ENCODE measurements at regions not wholly inside any gene's neighbourhood (a gene's known extent, or its start where the extent isn't known, plus 50 kb on each side); places are given as distances from the start of the nearest gene placed in this dataset.

DNA sequence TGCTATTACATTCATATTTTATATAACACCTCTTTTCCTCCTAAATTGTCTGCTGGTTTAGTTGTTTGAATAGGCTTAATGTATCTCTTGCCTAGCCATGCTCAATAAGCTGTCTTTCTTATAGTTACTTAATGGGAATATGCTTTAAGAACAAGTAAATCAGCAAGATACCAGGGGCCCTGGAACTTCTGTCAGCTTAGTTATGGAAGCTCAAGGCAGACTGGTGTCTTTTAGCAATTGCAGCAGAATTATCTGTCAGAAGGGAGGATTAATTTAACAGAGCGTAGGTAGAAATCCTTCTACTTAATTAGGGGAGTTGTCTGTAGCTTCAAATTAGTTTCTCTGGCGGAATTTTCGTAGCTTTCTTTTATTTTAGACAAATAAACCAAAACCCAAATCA, 94.9 kb downstream of the C11orf91 start:
- Histone ChIP-seq H3K27me3 (ENCODE audit: control insufficient read depth in 2 of 2, insufficient read depth in 2 of 2, low read length in 2 of 2) (peaks cover 0 to 4% of the 10 kb centered on the region in 2 donors), H3K4me1 (ENCODE audit: control insufficient read depth in 1 of 2, insufficient read depth in 2 of 2, low read length in 2 of 2) (no peaks in the 10 kb centered on the region), H3K4me2 (replicated peaks; ENCODE audit: extremely low read depth, low read length, poor library complexity, severe bottlenecking) (no peak overlapping the region), H3K36me3 (replicated peaks in 1 of 2; ENCODE audit: control insufficient read depth in 1 of 2, insufficient read depth in 2 of 2, low read length in 2 of 2) (no peaks in the 10 kb centered on the region), H3K9me3 (replicated peaks in 1 of 2; ENCODE audit: control insufficient read depth in 1 of 2, insufficient read depth in 1 of 2, low read length in 2 of 2) (no peaks in the 10 kb centered on the region), H2AFZ (ENCODE audit: insufficient read depth, low read depth, low read length, poor library complexity, severe bottlenecking) (no peak overlapping the region), H3K4me3 (replicated peaks in 1 of 3; ENCODE audit: low read depth in 2 of 3, low read length in 3 of 3) (no peak overlapping the region), H3K27ac (ENCODE audit: low read depth in 1 of 2, low read length in 2 of 2) (no peak overlapping the region), H3K9ac (ENCODE audit: insufficient read depth, low read length, poor library complexity, severe bottlenecking) (no peak overlapping the region), H4K20me1 (ENCODE audit: insufficient read depth, low read length) (no peaks in the 10 kb centered on the region), H3K79me2 (ENCODE audit: insufficient read depth, low read length) (no peaks in the 10 kb centered on the region)
- DNase-seq = no peak
- no peaks in the 10 kb centered on the region for H3K4me1 Mint-ChIP-seq
- no peak for TF ChIP-seq CTCF (IDR thresholded peaks at IDR 0.05)
- intact Hi-C loops (cut with micrococcal nuclease) = no loop called here
- H3K9me3 Mint-ChIP-seq = peaks cover 0 to under 1% (median 0%) of the 10 kb centered on the region in 7 donors
- no peak overlapping the region for H3K4me3 Mint-ChIP-seq
- H3K27ac Mint-ChIP-seq = no peak overlapping the region
- no peaks in the 10 kb centered on the region for H3K36me3 Mint-ChIP-seq
- no CpG with 5 or more reads among the region's 3 CpGs for WGBS (ENCODE audit: insufficient coverage)
- H3K27me3 Mint-ChIP-seq (ENCODE audit: low read depth in 3 of 3) = peaks cover 3 to 10% (median 8%) of the 10 kb centered on the region in 3 donors

GRCh38 chr11:33598426-33599069, 102.1 kb downstream of the C11orf91 start:
- intact Hi-C loops (cut with micrococcal nuclease) = no loop called here
- no peaks in the 10 kb centered on the region for H3K9me3 ChIP-seq (replicated peaks in 1 of 2; ENCODE audit: control insufficient read depth in 1 of 2, insufficient read depth in 1 of 2, low read length in 2 of 2)
- H3K36me3 Mint-ChIP-seq = no peaks in the 10 kb centered on the region
- H3K4me1 ChIP-seq (ENCODE audit: control insufficient read depth in 1 of 2, insufficient read depth in 2 of 2, low read length in 2 of 2) = no peaks in the 10 kb centered on the region
- peaks cover 6 to 22% (median 18%) of the 10 kb centered on the region in 3 donors for H3K27me3 Mint-ChIP-seq (ENCODE audit: low read depth in 3 of 3)
- no peak overlapping the region for H3K27ac ChIP-seq (ENCODE audit: low read depth in 1 of 2, low read length in 2 of 2)
- DNase-seq = no peak
- H3K9me3 Mint-ChIP-seq = peaks cover 0 to 2% (median 0%) of the 10 kb centered on the region in 7 donors
- no peaks in the 10 kb centered on the region for H3K4me1 Mint-ChIP-seq
- H3K4me3 ChIP-seq (replicated peaks in 1 of 3; ENCODE audit: low read depth in 2 of 3, low read length in 3 of 3) = no peak overlapping the region
- no peak for TF ChIP-seq CTCF (IDR thresholded peaks at IDR 0.05)
- H3K4me2 ChIP-seq (replicated peaks; ENCODE audit: extremely low read depth, low read length, poor library complexity, severe bottlenecking) = no peak overlapping the region
- H4K20me1 ChIP-seq (ENCODE audit: insufficient read depth, low read length) = no peaks in the 10 kb centered on the region
- peaks cover 0 to 4% of the 10 kb centered on the region in 2 donors for H3K27me3 ChIP-seq (ENCODE audit: control insufficient read depth in 2 of 2, insufficient read depth in 2 of 2, low read length in 2 of 2)
- H3K27ac Mint-ChIP-seq = no peak overlapping the region
- no peak overlapping the region for H2AFZ ChIP-seq (ENCODE audit: insufficient read depth, low read depth, low read length, poor library complexity, severe bottlenecking)
- no peaks in the 10 kb centered on the region for H3K36me3 ChIP-seq (replicated peaks in 1 of 2; ENCODE audit: control insufficient read depth in 1 of 2, insufficient read depth in 2 of 2, low read length in 2 of 2)
- no peak overlapping the region for H3K4me3 Mint-ChIP-seq
- no peak overlapping the region for H3K9ac ChIP-seq (ENCODE audit: insufficient read depth, low read length, poor library complexity, severe bottlenecking)
- 54% methylated on average over 2 of the region's 19 CpGs for WGBS (ENCODE audit: insufficient coverage)
- no peaks in the 10 kb centered on the region for H3K79me2 ChIP-seq (ENCODE audit: insufficient read depth, low read length)
